Common myeloid progenitor, CD34-positive (primary cell): ENCODE measurements at regions not wholly inside any gene's neighbourhood (a gene's known extent, or its start where the extent isn't known, plus 50 kb on each side); places are given as distances from the start of the nearest gene placed in this dataset.

Experiments
- CTCF ChIA-PET: fragments of 350-600 bp; sonication (Branson Sonifier 250); formaldehyde crosslinking; loops from one replicate; lab custom pipeline; 2021; ENCODE audit warnings: antibody characterized with exemption; lab: Charles Lee
- POLR2A ChIA-PET: fragments of 350-600 bp; sonication (Branson Sonifier 250); formaldehyde crosslinking; loops from one replicate; lab custom pipeline; 2021; ENCODE audit warnings: antibody characterized with exemption; lab: Charles Lee
- DNase-seq, 3 donors: peaks; one replicate each; pipeline versions ENCODE4 v3.0.0 to v3.0.0-alpha.2; 2013
- H3K27ac ChIP-seq, 2 experiments: 1 replicate in 1 of 2; 2 replicates in 1 of 2; pipeline ENCODE4 v1.7.0; 2013; ENCODE audit warnings: inconsistent platforms in 2 of 2, low read length in 2 of 2, mild to moderate bottlenecking in 2 of 2, low read depth in 1 of 2, moderate library complexity in 1 of 2; ENCODE audit not compliant: severe bottlenecking in 2 of 2, insufficient read depth in 1 of 2, poor library complexity in 1 of 2
- H3K27me3 ChIP-seq, 5 experiments: replicated peaks in 2 of 5; 1 replicate in 3 of 5; 2 replicates in 2 of 5; pipeline versions ENCODE4 v1.6.1 to v1.7.0; 2013; ENCODE audit warnings: low read length in 4 of 5, mild to moderate bottlenecking in 2 of 5, moderate library complexity in 2 of 5, inconsistent platforms in 1 of 5; ENCODE audit not compliant: insufficient read depth in 5 of 5, control insufficient read depth in 4 of 5
- H3K36me3 ChIP-seq, 4 experiments: 1 replicate in 2 of 4; 2 replicates in 2 of 4; pipeline versions ENCODE4 v1.6.1 to v1.7.0; 2013; ENCODE audit warnings: low read length in 3 of 4, control low read depth in 1 of 4, mild to moderate bottlenecking in 1 of 4; ENCODE audit not compliant: control insufficient read depth in 4 of 4, insufficient read depth in 4 of 4
- H3K4me1 ChIP-seq, 4 experiments: 1 replicate in 3 of 4; 2 replicates in 1 of 4; pipeline versions ENCODE4 v1.6.1 to v1.7.1; 2013; ENCODE audit warnings: low read length in 3 of 4, mild to moderate bottlenecking in 3 of 4, control low read depth in 1 of 4, inconsistent platforms in 1 of 4, moderate library complexity in 1 of 4; ENCODE audit not compliant: control insufficient read depth in 4 of 4, insufficient read depth in 4 of 4; ENCODE audit errors: control extremely low read depth in 1 of 4
- H3K4me3 ChIP-seq, 7 experiments: 1 replicate in 4 of 7; 2 replicates in 3 of 7; pipeline versions ENCODE4 v1.5.1 to v1.7.0; 2013; ENCODE audit warnings: mild to moderate bottlenecking in 7 of 7, low read length in 6 of 7, moderate library complexity in 6 of 7, inconsistent platforms in 2 of 7, low read depth in 2 of 7, control low read depth in 1 of 7; ENCODE audit not compliant: insufficient read depth in 4 of 7, control insufficient read depth in 1 of 7; ENCODE audit errors: extremely low read depth in 1 of 7
- H3K9me3 ChIP-seq, 5 experiments: 1 replicate in 4 of 5; 2 replicates in 1 of 5; pipeline versions ENCODE4 v1.6.1 to v1.7.1; 2013; ENCODE audit warnings: low read length in 4 of 5, mild to moderate bottlenecking in 2 of 5, inconsistent platforms in 1 of 5, low read depth in 1 of 5, moderate library complexity in 1 of 5; ENCODE audit not compliant: control insufficient read depth in 4 of 5, insufficient read depth in 2 of 5; ENCODE audit errors: control extremely low read depth in 1 of 5
- WGBS: methylation state at CpG from one replicate; pipeline ENCODE4 v1.1.5; 2013; ENCODE audit not compliant: insufficient coverage; 5-methylcytosine and 5-hydroxymethylcytosine counted together

- Histone ChIP-seq H3K27ac (no peak overlapping the region), H3K4me1 (no peaks in the 10 kb centered on the region), H3K4me3 (no peak overlapping the region), H3K36me3 (no peaks in the 10 kb centered on the region), H3K9me3 (no peaks in the 10 kb centered on the region), H3K27me3 (no peaks in the 10 kb centered on the region)
- no peak for DNase-seq
- POLR2A ChIA-PET = no interaction called here
- CTCF ChIA-PET = interaction anchor here (1.0 to 1.2 kb wide), 2 partner anchors 10 to 111 kb away, joined by 3 read pairs; no protein-coding TSS in a partner anchor
- WGBS = 98% methylated on average over 4 of the region's 8 CpGs
Measured at GRCh38 chr16:85215478-85216118, 103.3 kb upstream of the CIBAR2 start.

GRCh38 chr16:85216522-85217375 lies 104.5 kb upstream of the CIBAR2 start:
- H3K27me3 ChIP-seq = no peaks in the 10 kb centered on the region
- no peak for DNase-seq
- H3K4me3 ChIP-seq = no peak overlapping the region
- H3K9me3 ChIP-seq = no peaks in the 10 kb centered on the region
- no peaks in the 10 kb centered on the region for H3K4me1 ChIP-seq
- H3K36me3 ChIP-seq = no peaks in the 10 kb centered on the region
- POLR2A ChIA-PET = no interaction called here
- CTCF ChIA-PET = interaction anchor here (0.8 to 1.4 kb wide), 5 partner anchors 8 to 74 kb away, joined by 3 read pairs; no protein-coding TSS in a partner anchor
- WGBS = 94% methylated on average over 17 of the region's 19 CpGs
- no peak overlapping the region for H3K27ac ChIP-seq

- Histone ChIP-seq H3K4me1 (peaks cover 0 to 3% (median 0%) of the 10 kb centered on the region in 4 experiments), H3K9me3 (no peaks in the 10 kb centered on the region), H3K27ac (no peak overlapping the region), H3K27me3 (no peaks in the 10 kb centered on the region), H3K36me3 (no peaks in the 10 kb centered on the region), H3K4me3 (no peak overlapping the region)
- POLR2A ChIA-PET = no interaction called here
- CTCF ChIA-PET = no interaction called here
- 82% methylated on average over 31 of the region's 31 CpGs for WGBS
- no peak for DNase-seq
Measured at GRCh38 chr16:85220125-85220839, 108.0 kb upstream of the CIBAR2 start.

GRCh38 chr16:85220964-85221731 lies 108.9 kb upstream of the CIBAR2 start:
- Histone ChIP-seq H3K9me3 (no peaks in the 10 kb centered on the region), H3K36me3 (no peaks in the 10 kb centered on the region), H3K27ac (no peak overlapping the region), H3K27me3 (no peaks in the 10 kb centered on the region), H3K4me1 (peaks cover 0 to 3% (median 0%) of the 10 kb centered on the region in 4 experiments), H3K4me3 (no peak overlapping the region)
- CTCF ChIA-PET = no interaction called here
- POLR2A ChIA-PET = no interaction called here
- no peak for DNase-seq
- WGBS = 96% methylated on average over 17 of the region's 27 CpGs

- Histone ChIP-seq H3K9me3 (no peaks in the 10 kb centered on the region), H3K27me3 (no peaks in the 10 kb centered on the region), H3K4me1 (peaks cover 0 to 3% (median 0%) of the 10 kb centered on the region in 4 experiments), H3K36me3 (no peaks in the 10 kb centered on the region), H3K4me3 (no peak overlapping the region), H3K27ac (no peak overlapping the region)
- 96% methylated on average over 8 of the region's 12 CpGs for whole genome bisulfite sequencing
- ChIA-PET POLR2A (no interaction called here), CTCF (no interaction called here)
- DNase-seq = no peak
Measured at GRCh38 chr16:85221771-85222154, 109.5 kb upstream of the CIBAR2 start.

GRCh38 chr16:85222155-85222863 lies 110.0 kb upstream of the CIBAR2 start:
- POLR2A ChIA-PET = no interaction called here
- Histone ChIP-seq H3K4me3 (no peak overlapping the region), H3K27me3 (no peaks in the 10 kb centered on the region), H3K27ac (no peak overlapping the region), H3K9me3 (no peaks in the 10 kb centered on the region), H3K36me3 (no peaks in the 10 kb centered on the region), H3K4me1 (peaks cover 0 to 5% (median 1%) of the 10 kb centered on the region in 4 experiments)
- no peak for DNase-seq
- WGBS = 92% methylated on average over 20 of the region's 23 CpGs
- CTCF ChIA-PET = no interaction called here
